ENCODE measurements at regions not wholly inside any gene's neighbourhood (a gene's known extent, or its start where the extent isn't known, plus 50 kb on each side); places are given as distances from the start of the nearest gene placed in this dataset.
"Not testable (repeated sequence)": the region's sequence is repeated elsewhere in the genome, so short reads cannot be mapped to it uniquely, and the experiment has no call there.

GRCh38 chr15:20148679-20149078 is 392.9 kb downstream of the GOLGA6L6 start:
- DNase-seq, result not testable (repeated sequence)

GRCh38 chr15:20148008-20148407 is 393.6 kb downstream of the GOLGA6L6 start:
- DNase-seq, result not testable (repeated sequence)

DNA sequence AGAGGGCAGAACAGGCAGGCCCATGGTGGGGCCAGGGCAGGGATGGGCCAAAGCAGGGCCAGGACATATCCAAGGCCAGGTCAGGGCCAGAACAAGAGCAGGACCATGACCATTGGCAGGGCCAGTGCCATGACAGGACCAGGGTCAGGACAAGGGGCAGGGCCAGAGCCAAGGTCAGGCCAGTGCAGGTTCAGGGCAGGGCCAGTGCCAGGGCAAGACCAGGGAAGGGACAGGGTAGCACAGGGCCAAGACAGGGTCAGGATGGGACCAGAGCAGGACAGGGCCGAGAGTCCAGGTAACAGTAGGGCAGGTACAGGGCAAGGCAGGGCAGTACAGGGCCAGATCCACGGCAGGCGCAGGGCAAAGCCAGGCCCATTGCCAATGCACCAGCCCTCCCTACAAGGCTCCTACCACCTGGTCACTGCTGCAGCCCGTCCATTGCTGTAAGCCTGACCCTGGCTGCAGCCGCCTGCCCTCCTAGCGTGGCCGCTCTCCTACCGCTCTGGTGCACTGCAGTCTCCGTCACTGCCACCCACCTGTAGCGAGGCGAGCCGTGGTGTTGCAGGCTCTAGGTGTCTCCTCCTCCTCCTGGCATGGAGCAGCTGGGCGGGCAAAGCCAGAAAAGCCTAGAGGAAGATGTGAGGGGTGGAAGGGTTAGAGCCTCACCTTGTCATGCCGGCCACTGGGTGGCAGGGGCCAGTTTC is 397.1 kb downstream of the GOLGA6L6 start:
- not testable (repeated sequence) for DNase-seq

- DNase-seq, result not testable (repeated sequence)
These were observed 398.7 kb downstream of the GOLGA6L6 start for GRCh38 chr15:20142906-20143305.

GRCh38 chr15:20142410-20142809 is 399.2 kb downstream of the GOLGA6L6 start:
- not testable (repeated sequence) for DNase-seq

DNA sequence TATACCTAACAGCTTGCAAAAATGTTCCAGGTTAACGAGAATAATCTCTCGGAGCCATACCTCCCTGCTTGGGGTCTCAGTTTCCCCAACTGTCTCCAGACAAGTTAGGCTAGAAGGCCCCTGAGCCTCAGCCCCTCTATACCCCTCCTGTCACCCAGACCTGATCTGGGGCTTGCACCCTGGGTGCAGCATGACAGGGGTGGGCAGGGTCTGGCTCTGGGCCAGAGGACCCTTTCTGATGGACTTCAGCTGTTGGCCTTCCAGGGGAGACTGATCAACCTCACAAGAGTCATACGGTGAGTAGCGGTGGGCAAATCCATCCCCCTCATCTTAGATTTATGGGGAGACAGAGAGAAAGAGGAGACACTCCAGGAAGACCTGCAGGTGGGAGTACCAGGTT is 416.9 kb downstream of the GOLGA6L6 start:
- DNase-seq, result not testable (repeated sequence)

DNA sequence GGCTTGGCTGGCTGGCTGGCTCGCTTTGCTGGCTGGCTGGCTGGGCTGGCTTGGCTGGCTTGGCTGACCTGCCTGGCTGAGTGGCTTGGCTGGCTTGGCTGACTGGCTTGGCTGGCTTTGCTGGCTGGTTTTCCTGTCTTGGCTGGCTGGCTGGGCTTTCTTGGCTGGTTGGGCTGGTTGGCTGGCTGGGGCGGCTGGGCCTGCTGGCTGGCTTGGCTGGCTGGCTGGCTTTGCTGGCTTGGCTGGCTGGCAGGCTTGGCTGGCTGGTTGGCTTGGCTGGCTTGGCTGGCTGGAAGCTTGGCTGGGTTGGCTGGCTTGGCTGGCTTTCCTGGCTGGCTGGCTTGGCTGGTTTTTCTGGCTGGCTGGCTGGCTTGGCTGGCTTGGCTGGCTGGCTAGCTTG is 435.6 kb downstream of the GOLGA6L6 start:
- peak; percentile 0 for DNase-seq

DNA sequence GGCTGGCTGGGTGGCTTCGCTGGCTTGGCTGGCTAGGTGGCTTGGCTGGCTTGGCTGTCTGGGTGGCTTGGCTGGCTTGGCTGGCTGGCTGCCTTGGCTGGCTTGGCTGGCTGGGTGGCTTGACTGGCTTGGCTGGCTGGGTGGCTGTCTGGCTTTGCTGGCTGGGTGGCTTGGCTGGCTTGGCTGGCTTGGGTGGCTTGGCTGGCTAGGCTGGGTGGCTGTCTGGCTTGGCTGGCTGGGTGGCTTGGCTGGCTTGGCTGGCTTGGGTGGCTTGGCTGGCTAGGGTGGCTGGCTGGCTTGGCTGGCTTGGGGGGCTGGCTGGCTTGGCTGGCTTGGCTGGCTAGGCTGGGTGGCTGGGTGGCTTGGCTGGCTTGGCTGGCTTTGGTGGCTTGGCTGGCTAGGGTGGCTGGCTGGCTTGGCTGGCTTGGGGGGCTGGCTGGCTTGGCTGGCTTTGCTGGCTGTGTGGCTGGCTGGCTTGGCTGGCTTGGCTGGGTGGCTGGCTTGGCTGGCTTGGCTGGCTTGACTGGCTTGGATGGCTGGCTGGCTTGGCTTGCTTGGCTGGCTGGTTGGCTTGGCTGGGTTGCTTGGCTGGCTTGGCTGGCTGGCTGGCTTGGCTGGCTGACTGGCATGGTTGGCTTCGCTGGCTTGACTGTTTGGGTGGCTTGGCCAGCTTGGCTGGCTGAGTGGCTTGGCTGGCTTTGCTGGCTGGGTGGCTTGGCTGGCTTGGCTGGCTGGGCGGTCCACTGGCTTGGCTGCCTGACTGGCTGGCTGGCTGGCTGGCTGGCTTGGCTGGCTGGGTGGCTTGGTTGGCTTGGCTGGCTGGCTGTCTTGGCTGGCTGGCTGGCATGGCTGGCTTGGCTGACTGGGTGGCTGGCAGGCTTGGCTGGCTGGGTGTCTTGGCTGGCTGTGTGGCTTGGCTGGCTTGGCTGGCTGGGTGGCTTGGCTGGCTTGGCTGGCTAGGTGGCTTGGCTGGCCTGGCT is 436.3 kb downstream of the GOLGA6L6 start:
- DNase-seq, result not testable (repeated sequence)

GRCh38 chr15:20104551-20104950 is 437.0 kb downstream of the GOLGA6L6 start:
- not testable (repeated sequence) for DNase-seq

GRCh38 chr15:20102862-20103261 is 438.7 kb downstream of the GOLGA6L6 start:
- not testable (repeated sequence) for DNase-seq

DNA sequence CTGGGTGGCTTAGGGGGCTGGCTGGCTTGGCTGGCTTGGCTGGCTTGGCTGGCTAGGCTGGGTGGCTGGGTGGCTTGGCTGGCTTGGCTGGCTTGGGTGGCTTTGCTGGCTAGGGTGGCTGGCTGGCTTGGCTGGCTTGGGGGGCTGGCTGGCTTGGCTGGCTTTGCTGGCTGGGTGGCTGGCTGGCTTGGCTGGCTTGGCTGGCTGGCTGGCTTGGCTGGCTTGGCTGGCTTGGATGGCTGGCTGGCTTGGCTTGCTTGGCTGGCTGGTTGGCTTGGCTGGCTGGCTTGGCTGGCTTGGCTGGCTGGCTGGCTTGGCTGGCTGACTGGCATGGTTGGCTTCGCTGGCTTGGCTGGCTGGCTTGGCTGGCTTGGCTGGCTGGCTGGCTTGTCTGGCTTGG is 439.4 kb downstream of the GOLGA6L6 start:
- not testable (repeated sequence) for DNase-seq

GRCh38 chr15:20101281-20101680 is 440.3 kb downstream of the GOLGA6L6 start:
- DNase-seq, result not testable (repeated sequence)

- not testable (repeated sequence) for DNase-seq
These were observed 440.9 kb downstream of the GOLGA6L6 start for GRCh38 chr15:20100604-20101270.

- DNase-seq, result not testable (repeated sequence)
These were observed 445.8 kb downstream of the GOLGA6L6 start for GRCh38 chr15:20095699-20096303.

GRCh38 chr15:20089541-20089940 is 452.1 kb downstream of the GOLGA6L6 start:
- DNase-seq, result not testable (repeated sequence)

- not testable (repeated sequence) for DNase-seq
These were observed 457.6 kb downstream of the GOLGA6L6 start for GRCh38 chr15:20084026-20084425.

- DNase-seq, result not testable (repeated sequence)
These were observed 467.5 kb downstream of the GOLGA6L6 start for GRCh38 chr15:20074082-20074481.

DNA sequence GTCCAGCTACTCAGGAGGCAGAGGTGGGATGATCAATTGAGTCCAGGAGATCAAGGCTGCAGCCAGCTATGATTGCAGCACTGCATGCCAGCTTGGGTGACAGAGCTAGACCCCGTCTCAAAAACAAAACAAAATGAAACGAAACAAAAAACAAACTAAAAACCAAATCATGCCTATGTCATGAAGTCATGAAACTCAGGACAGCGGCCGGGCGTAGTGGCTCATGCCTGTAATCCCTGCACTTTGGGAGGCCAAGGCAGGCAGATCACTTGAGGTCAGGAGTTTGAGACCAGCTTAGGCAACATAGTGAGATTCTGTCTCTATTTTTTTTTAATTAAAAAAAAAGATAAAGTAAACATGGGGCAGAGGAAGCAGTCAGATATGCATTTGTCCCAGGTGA is 472.6 kb downstream of the GOLGA6L6 start:
- DNase-seq, result not testable (repeated sequence)

DNA sequence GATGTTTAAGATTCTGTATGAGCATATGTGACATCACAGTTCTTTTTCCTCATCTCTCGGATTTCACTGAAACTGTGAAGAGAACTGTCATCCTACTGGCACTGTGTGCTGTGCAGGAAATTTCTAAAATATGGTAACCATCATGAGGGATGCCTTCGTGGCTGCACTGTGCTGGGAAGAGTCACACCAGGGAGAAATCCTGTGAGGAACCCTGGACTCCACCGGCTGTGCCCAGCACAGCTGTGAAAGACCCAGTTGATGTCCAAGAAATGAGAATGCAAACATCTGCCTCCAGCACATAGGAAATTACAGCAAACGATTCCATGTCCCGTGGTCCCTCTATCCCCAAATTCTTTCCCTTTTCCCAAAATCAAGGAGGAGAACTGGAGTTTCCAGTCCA is 475.4 kb downstream of the GOLGA6L6 start:
- not testable (repeated sequence) for DNase-seq

GRCh38 chr15:20065508-20065907 is 476.1 kb downstream of the GOLGA6L6 start:
- DNase-seq, result not testable (repeated sequence)

- not testable (repeated sequence) for DNase-seq
These were observed 478.4 kb downstream of the GOLGA6L6 start for GRCh38 chr15:20063167-20063566.

- DNase-seq, result not testable (repeated sequence)
These were observed 480.8 kb downstream of the GOLGA6L6 start for GRCh38 chr15:20060838-20061237.

Data from eye (tissue), 1 donor.